GM18502 (cell line): ENCODE measurements at regions not wholly inside any gene's neighbourhood (a gene's known extent, or its start where the extent isn't known, plus 50 kb on each side); places are given as distances from the start of the nearest gene placed in this dataset.
"Not testable (repeated sequence)": the region's sequence is repeated elsewhere in the genome, so short reads cannot be mapped to it uniquely, and the experiment has no call there.

Experiments
- ATAC-seq: cut with Tn5 transposase; IDR thresholded peaks from one replicate; pipeline ENCODE4 v1.9.1; 2021; ENCODE audit warnings: mild to moderate bottlenecking; ENCODE audit not compliant: unreplicated experiment, poor library complexity

DNA sequence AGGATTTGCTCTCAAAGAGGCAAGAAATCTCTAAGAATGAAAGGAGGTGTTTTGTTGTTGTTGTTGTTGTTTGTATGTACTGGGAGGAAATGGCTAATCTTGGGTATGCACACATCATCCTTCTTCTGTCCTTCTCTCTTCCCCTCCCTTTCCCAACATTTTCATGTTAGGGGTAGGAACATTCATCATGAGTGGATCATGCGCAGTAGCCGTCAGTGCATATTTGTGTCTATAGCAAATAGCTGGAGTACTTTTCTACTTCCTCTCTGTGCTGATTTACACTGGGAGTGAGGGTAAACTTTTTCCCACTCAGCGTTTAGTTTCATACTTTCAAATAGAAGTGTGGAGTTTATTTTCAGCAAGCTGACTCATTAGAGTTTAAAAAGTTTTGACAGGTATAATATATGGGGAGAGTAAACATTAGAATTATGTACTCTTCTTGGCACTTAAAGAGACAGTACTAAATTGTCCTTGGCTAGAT is 80.5 kb upstream of the PRKG1 start:
- ATAC-seq: no peak

- no peak for ATAC-seq
Observed at GRCh38 chr10:50997461-50997860, 76.8 kb upstream of the PRKG1 start.

DNA sequence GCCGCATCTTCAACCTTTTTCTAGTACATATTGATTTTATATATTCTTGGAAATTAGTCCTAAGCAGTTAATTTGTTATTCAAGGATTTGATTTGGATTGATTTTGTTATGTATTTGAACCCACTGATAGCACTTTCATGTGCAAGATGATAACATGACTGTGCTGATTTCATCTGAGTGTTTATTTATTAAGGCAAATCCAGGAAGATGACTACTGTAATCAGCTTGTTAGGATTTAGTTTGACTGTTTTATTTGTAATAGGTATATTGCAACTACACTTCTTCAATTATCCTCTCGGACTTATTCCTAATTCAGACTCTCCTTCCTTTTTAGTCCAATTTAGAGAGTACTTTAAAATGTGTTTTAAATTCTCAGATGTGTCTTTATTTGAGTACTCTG is 75.1 kb upstream of the PRKG1 start:
- ATAC-seq: no peak

- ATAC-seq: no peak
Observed at GRCh38 chr10:51000164-51000563, 74.1 kb upstream of the PRKG1 start.

GRCh38 chr10:51000976-51001375 is 73.3 kb upstream of the PRKG1 start:
- ATAC-seq: no peak

- peak; percentile 65 for ATAC-seq
Observed at GRCh38 chr10:51001587-51001986, 72.7 kb upstream of the PRKG1 start.

DNA sequence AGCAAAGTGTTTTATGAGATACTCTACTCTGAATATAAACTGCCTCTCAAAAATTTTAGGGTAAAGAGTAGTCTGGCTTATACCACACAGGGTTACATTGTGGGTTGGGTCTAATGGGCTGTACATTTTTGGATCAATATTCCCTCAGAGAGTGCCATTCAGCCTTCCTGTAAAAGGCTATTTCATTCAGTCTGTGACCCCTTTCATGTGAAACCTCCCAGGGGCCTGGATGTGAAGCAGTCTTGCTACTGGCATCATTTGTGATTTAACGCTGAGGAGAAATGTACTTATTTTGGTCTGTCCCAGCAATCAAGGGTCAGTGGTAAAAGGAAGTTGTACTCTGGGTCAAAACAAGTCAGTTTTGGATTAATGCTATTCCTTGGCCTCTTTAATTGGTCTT is 71.8 kb upstream of the PRKG1 start:
- ATAC-seq: no peak

DNA sequence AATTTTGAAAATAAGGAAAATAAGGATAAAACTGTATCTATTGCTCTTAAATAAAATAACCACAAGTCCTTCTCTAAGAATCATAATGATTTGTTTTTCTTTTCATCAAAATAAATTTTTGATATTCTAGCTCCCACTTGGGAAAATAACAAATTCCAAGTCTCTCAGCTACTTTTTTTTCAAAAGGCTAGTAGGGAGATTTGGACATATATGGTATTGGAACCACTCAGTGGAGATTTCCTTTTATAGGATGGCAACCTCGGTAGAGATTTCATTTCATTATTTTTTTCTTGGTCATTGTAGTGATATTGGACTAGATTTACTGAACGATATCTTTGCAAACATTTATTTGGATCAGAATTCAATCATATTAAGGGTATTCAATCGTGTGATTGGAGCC is 69.5 kb upstream of the PRKG1 start:
- no peak for ATAC-seq

DNA sequence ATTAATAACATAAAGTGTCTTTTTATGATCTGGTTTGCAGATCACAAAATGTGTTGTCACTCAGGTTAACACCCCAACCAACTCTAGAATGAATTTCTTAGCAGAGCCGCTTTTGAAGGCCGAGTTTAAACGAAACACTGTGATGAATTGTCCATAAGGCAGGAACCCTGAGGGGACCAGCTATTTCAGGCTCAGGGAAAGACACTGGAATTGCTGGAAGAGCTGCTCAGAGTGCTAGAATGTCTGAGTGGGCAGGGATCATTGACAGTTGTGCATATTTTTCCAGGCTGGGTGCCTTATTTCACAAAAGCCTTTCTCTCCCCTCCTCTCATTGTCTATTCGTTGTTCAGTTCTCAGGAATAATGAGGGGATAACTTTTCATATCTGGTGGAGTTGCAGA is 68.7 kb upstream of the PRKG1 start:
- no peak for ATAC-seq

GRCh38 chr10:51006686-51007085 is 67.6 kb upstream of the PRKG1 start:
- no peak for ATAC-seq

GRCh38 chr10:51007781-51008180 is 66.5 kb upstream of the PRKG1 start:
- no peak for ATAC-seq

DNA sequence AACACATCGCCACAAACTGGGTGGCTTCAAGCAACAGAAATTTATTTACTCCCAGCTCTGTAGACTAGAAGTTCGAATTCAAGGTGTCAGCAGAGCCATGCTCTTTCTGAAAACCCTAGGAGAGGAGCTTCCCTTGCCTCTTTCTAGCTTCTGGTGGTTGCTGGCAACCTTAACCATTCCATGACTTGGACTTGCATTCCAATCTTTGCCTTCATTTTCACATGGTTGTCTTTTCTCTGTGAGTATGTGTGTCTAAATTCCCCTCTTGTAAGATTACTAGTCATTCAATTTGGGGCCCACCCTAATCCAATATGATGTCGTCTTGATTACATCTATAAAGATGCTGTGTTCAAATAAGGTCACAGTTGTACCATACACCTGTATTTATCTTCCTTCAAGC is 65.9 kb upstream of the PRKG1 start:
- ATAC-seq: no peak

DNA sequence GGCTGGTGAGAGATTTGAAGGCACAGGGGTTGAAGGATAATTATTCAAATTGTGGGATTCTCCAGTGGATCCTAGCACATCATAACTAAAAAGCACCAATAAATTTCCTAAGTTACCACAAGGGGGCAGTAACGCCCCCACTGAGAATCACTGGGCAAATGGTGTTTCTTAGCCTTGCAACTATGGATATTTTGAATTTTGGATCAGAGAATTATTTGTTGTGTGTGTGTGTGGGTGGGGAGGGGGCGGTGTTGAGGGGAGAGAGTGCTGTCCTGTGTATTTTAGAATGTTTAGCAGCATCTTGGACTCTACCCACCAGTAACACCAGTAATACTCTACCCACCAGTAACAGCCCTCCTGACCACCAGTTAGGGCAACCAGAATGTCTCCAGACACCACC is 63.3 kb upstream of the PRKG1 start:
- ATAC-seq: peak; percentile 64

DNA sequence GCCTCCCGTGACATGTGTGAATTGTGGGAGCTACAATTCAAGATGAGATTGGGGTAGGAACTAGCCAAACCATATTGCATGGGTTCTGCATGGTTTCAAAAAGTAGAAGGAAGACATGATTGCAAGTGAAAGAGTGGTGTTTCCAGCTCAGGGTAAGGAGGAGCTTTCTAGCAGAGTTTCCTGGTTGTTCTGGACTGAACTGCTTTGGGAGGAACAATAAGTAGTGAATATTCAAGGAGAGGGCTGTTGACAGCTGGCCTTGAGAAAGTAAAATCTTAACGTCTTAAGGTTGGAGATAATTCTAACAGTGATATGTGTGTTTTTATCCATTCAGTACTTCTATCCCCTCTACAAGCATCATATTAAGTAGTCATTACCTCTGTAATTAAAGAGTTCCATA is 62.2 kb upstream of the PRKG1 start:
- no peak for ATAC-seq

DNA sequence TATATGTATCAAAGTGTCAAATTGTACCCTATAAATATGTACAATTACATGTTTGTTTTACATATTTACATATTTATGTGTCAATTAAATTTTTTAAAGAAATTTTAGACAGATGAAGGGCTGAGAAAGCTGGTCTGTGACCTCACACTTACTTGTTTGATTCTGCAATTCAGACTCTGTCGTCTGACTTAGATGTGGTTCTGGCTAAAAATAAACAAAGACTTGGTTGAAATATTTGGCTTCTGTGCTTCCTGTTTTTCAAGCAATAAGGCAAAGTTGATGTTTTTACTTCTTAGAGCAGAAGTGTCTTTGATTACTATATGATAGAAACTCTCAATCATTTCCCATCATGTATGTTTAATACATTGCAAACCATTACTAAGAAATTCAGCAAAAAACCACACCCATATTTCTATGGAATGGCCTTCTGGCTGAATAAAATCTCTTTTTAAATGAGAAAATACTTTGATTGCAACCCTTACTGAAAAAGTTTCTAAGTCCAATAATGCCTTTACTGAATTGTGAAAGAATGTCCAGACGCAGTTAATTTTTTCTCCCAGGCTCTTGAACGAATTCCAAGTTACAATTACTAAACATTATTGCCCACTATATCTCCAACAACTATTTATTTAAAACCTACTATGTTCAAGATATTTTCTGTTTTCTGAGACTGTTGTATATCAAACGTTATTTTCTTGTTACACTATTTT is 59.5 kb upstream of the PRKG1 start:
- ATAC-seq: no peak

DNA sequence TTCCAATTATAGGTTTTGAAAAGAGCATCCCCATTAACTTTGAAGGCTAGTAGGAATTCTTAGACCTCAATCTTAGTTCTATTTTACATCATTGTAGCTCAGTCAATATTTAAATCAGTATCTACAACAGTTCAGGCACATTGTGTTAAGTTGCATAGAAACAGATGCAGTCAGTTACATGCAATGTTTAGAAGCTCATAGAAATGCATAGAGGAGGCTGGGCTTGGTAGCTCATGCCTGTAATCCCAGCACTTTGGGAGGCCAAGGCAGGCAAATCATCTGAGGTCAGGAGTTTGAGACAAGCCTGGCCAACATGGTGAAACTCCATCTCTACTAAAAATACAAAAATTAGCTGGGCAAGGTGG is 58.9 kb upstream of the PRKG1 start:
- not testable (repeated sequence) for ATAC-seq

DNA sequence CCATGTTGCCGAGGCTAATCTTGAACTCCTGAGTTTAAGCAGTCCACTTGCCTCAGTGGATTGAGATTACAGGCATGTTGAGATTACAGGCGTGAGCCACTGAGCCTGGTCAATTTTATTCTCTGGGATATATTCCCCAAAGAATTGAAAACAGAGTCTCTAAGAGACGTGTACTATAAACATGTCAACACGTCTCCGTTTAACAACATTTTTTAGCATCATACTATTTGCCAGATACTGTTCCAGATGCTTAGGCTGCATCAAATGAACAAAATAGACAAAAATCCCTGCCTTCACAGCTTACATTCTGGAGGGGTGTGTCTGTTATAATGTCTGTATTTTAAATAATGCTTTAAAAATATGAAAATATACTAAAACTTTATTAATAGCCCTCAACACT is 54.1 kb upstream of the PRKG1 start:
- ATAC-seq: no peak

- ATAC-seq: no peak
Observed at GRCh38 chr10:51022933-51023585, 51.2 kb upstream of the PRKG1 start.

GRCh38 chr10:51023636-51024035 is 50.7 kb upstream of the PRKG1 start:
- no peak for ATAC-seq
